ENCODE measurements at regions not wholly inside any gene's neighbourhood (a gene's known extent, or its start where the extent isn't known, plus 50 kb on each side); places are given as distances from the start of the nearest gene placed in this dataset.

DNA sequence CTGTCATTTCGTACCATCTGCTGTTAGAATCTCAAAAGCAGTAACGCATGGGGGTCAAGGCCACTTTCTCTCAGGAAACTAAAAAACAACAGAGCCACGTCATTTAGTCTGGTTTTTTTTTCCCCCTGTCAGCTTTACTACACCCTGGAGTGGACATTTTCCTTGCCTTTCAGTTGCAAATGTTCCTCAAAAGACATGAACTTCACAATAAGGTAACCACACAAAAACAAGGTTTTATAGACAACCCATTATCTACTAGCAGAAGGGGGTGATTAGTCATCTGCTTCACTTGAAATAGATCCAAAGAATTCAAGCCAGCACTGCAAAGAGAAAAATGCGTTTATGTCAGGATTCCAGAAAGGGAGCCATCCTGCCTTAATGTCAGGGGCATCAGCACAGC, 171.8 kb upstream of the CDIN1 start:
- dilution Hi-C loops (cut with HindIII; ENCODE audit: low sequenced_read_pairs, unreplicated experiment) = no loop called here
- in situ Hi-C loops (cut with MboI; ENCODE audit: low sequenced_read_pairs) = no loop called here
- H4K91ac ChIP-seq (ENCODE audit: insufficient read depth, low read depth, low read length) = peak overlapping the region; percentile 73
- H2AK5ac ChIP-seq (ENCODE audit: low read depth, low read length) = no peak overlapping the region; the same call in 1 of the 2 replicates
- peak overlapping the region; percentile 65; the same call in 1 of the 2 replicates for H3K4ac ChIP-seq (ENCODE audit: low read depth, low read length)
- H3K56ac ChIP-seq (ENCODE audit: extremely low read depth, insufficient read depth, low read length) = 0 out of 2 replicates have a peak overlapping the region, but pooled peaks have one; percentile 5
- BruUV-seq (replicated peaks) = no TSS peak
- H3K36me3 ChIP-seq (ENCODE audit: control insufficient read depth, insufficient read depth, low read length) = no peaks in the 10 kb centered on the region
- H3K4me1 ChIP-seq (ENCODE audit: control insufficient read depth, insufficient read depth, low read length) = peaks cover 7% of the 10 kb centered on the region; the same call in 1 of the 2 replicates
- H2BK5ac ChIP-seq (ENCODE audit: low read depth, low read length, poor library complexity, severe bottlenecking) = peak overlapping the region; percentile 78
- peak overlapping the region; percentile 43; the same call in 1 of the 2 replicates for H4K5ac ChIP-seq (ENCODE audit: low read depth, low read length)
- peak; percentile 76 for ATAC-seq (ENCODE audit: low read depth)
- peak overlapping the region; percentile 54; the same call in 1 of the 2 replicates for H3K4me2 ChIP-seq (ENCODE audit: low read depth, low read length)
- no peaks in the 10 kb centered on the region for H3K27me3 ChIP-seq (ENCODE audit: control insufficient read depth, insufficient read depth, low read length)
- TF ChIP-seq SMC3 (IDR thresholded peaks at IDR 0.05; ENCODE audit: low read depth, low read length) (no peak), MAFK (IDR thresholded peaks at IDR 0.05; ENCODE audit: low read depth, low read length) (0 out of 2 replicates have a peak, but pooled peaks have one; percentile 11), FOS (IDR thresholded peaks at IDR 0.05; ENCODE audit: low read depth, low read length) (no peak), CEBPB (IDR thresholded peaks at IDR 0.05; ENCODE audit: low read depth, low read length) (no peak)
- H2BK120ac ChIP-seq (ENCODE audit: low read depth, low read length) = peak overlapping the region; percentile 85
- H3K18ac ChIP-seq (ENCODE audit: low read depth, low read length) = peak overlapping the region; percentile 80; the same call in 1 of the 2 replicates
- no peak overlapping the region for H3K27ac ChIP-seq (ENCODE audit: insufficient read depth, low read length)
- ChIA-PET POLR2A (ENCODE audit: unreplicated experiment) (no interaction called here), CTCF (interaction anchor here (0.6 to 0.9 kb wide), 3 partner anchors 12 to 1431 kb away, joined by 3 to 7 read pairs (median 3); no protein-coding TSS in a partner anchor)
- intact Hi-C loops (cut with micrococcal nuclease) = no loop called here
- H4K20me1 ChIP-seq (ENCODE audit: insufficient read depth, low read length) = no peaks in the 10 kb centered on the region
- no peaks in the 10 kb centered on the region for H3K9me1 ChIP-seq (ENCODE audit: insufficient read depth, low read length)
- peak overlapping the region; percentile 31 to 55; a peak in 3 of 4 replicates for H4K8ac ChIP-seq (ENCODE audit: low read depth in 2 of 2, low read length in 2 of 2)
- H2BK15ac ChIP-seq (ENCODE audit: low read depth, low read length) = peak overlapping the region; percentile 81; the same call in 2 of the 3 replicates
- no peak overlapping the region for H3K9ac ChIP-seq (ENCODE audit: low read depth, low read length)
- no peaks in the 10 kb centered on the region for H3K9me3 ChIP-seq (ENCODE audit: control insufficient read depth, insufficient read depth, low read length)
- no peak overlapping the region for H3K4me3 ChIP-seq (ENCODE audit: insufficient read depth, low read depth, low read length)
- WGBS, 2 experiments (ENCODE audit: extremely low coverage in 2 of 2, insufficient read length in 1 of 2) = no CpG with 5 or more reads among the region's 4 CpGs
- no peaks in the 10 kb centered on the region for H3K79me1 ChIP-seq (ENCODE audit: low read depth in 1 of 2, low read length in 2 of 2)
- no peak overlapping the region for H2AK9ac ChIP-seq (replicated peaks; ENCODE audit: low read depth, low read length, poor library complexity)
- peak overlapping the region; percentile 89 for H2BK20ac ChIP-seq (ENCODE audit: low read depth, low read length)
- H3K23ac ChIP-seq (ENCODE audit: low read depth, low read length) = no peak overlapping the region; the same call in 1 of the 2 replicates
- peak overlapping the region; percentile 65 for H3K14ac ChIP-seq (replicated peaks; ENCODE audit: low read depth, low read length)
- DNase-seq = peak; percentile 63
- H2AFZ ChIP-seq (replicated peaks; ENCODE audit: low read length, poor library complexity) = peak overlapping the region; percentile 2

All from IMR-90 (cell line).